Stimulated activated CD8-positive, alpha-beta memory T cell treated with anti-CD3 and anti-CD28 coated beads, Interleukin-7, amount 100 ng/mL, for 24 hours (primary cell): ENCODE measurements at regions not wholly inside any gene's neighbourhood (a gene's known extent, or its start where the extent isn't known, plus 50 kb on each side); places are given as distances from the start of the nearest gene placed in this dataset.

Source experiments
- DNase-seq: peaks from one replicate; pipeline ENCODE4 v3.0.0-alpha.2; 2020; ENCODE audit warnings: low read depth

DNA sequence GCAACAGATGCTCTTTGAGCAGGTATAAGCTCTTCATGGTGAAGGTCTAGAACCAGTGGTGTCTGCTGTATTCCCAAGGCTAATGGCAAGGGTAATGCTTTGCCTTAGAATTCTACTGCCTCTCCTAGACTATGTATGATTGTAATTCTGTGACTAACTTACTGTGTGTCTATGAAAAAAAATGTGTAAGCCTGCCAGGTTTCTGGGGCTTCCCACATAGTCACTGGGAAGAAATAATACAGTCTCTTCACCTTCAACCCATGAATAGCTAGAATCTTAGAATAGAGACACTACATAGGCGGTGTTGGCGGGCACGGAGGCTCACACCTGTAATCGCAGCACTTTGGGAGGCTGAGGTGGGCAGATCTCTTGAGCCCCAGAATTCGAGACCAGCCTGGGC, 84.1 kb downstream of the C11orf91 start:
- no peak for DNase-seq

DNA sequence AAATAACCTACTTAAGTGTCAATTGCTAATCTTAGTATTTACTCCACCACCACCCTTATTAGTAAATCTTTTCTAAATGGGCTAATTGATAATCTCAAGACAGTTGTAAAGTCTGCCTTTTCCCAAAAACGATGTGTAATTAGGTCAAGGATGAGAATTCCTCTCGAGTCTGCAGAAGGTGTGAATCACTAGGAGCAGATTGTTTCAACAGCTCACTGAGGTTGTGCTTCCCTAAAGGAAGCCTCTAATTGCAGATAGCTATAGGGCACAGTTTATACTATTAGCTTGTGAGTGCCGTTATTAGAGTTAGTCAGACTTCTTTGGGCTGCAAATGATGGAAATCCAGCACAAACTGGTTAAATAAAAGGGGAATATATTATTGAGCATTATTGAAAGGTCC, 84.9 kb downstream of the C11orf91 start:
- no peak for DNase-seq

DNA sequence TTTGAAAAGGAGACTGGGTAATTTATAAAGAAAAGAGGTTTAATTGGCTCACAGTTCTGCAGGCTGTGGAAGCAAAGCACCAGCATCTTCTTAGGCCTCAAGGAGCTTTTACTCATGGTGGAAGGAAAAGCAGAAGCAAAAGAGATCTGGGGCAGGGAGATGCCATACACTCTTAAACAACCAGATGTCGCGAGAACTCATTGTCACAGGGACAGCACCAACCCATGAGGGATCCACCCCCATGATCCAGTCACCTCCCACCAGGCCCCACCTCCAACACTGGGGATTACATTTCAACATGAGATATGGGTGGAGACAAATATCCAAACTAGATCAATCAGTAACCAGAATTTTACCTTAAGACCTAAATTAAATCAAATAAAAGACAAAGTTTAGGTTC, 87.2 kb downstream of the C11orf91 start:
- no peak for DNase-seq

DNA sequence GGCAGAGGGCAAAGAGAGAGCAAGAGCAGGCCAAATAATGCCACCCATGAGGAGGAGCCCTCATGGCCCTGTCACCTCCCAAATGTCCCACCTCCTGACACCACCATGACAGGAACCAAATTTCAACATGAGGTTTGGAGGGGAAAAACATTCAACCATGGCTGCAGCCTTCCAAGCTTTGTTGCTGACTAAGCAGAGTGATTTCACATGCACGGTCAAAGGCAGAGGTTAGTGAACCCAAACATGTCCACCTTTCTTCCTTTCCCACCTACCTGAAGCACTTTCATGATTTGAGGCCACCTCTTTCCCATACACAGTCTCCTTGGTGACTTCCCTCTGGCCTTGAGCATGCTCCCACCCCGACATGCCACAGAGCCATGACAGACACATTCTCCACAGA, 89.7 kb downstream of the C11orf91 start:
- no peak for DNase-seq

DNA sequence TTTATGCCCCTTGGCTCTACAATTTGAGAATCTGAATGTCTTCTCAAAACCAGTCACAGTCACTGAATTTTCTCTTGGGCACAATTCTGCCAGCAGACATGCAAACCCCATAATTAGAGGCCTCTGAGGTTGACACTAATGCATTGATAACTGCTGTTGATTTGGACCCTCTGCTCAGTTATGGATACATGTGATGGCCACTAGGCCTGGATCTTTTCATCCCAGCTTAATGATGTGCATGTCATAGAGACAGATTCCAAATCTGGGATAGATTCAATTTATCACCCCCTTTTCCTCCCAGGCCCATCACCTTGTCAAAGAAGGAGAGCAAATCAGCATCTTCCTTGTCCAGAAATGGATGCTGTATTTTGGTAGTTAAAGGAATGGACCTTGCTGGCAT, 92.2 kb downstream of the C11orf91 start:
- no peak for DNase-seq

DNA sequence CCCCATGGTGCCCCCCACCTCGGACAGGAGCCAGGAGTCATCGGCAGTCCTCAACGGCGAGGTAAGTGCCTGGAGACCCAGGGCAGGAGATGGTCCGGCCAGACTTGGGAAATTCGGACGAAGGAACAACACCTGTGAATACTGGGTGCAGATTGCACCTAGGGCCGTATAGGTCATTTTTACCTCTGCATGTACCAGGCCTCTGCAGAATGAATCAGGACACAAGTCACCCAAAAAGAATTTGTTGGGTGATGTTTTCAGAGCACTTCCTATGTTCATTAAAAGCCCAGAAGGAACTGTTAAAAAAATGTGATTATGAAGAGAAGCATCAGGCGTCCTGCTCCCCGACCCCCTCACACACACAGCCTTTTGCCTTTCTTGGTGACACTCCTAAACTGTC, 93.9 kb downstream of the C11orf91 start:
- no peak for DNase-seq

DNA sequence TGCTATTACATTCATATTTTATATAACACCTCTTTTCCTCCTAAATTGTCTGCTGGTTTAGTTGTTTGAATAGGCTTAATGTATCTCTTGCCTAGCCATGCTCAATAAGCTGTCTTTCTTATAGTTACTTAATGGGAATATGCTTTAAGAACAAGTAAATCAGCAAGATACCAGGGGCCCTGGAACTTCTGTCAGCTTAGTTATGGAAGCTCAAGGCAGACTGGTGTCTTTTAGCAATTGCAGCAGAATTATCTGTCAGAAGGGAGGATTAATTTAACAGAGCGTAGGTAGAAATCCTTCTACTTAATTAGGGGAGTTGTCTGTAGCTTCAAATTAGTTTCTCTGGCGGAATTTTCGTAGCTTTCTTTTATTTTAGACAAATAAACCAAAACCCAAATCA, 94.9 kb downstream of the C11orf91 start:
- DNase-seq, result no peak

DNA sequence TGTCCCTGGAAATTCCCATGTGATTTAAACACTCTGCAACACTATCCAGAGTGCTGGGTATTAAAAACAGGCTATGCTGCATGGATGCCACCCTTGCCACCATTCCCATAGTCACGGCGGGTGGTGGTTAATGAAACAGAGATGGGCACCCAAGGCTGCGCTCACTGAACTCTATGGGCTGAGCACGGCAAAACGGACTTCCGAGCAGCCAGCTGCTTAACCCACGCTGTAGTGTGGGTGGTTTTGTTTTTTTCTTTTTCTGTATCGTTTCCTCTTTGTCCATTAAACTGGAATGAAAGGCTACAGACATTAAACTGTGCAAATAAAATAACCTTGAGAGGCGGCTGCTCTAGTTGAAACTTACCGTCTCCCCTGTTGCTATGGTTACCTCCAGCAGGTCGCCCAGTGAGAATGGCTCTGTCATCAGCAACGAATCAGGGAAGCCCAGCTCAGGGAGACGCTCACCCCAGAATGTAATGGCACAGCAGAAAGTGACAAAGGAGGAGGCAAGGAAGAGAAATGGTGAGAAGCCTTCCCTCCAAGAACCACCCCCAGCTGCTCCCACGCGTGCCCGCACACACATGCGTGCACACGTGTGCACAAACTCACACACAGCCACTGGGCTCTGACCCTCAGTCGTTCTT, 102.1 kb downstream of the C11orf91 start:
- no peak for DNase-seq

DNA sequence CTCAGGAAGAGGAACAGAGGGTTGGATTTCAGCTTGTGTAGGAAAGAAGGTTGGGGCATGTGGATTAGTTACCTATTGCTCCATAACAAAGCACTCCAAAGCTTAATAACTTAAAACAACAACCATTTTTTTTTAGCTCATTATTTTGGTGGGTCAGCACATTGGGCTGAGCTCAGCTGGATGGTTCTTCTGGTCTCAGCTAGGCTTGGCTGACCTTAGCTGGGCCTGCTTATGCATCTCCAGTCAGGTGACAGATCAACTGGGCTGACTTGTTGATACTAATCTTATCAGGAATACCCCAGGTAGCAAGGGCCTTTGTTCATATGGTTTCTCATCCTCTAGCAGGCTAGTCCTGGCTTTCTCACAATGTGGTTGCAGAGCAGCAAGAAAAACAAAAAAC, 106.4 kb downstream of the C11orf91 start:
- no peak for DNase-seq

DNA sequence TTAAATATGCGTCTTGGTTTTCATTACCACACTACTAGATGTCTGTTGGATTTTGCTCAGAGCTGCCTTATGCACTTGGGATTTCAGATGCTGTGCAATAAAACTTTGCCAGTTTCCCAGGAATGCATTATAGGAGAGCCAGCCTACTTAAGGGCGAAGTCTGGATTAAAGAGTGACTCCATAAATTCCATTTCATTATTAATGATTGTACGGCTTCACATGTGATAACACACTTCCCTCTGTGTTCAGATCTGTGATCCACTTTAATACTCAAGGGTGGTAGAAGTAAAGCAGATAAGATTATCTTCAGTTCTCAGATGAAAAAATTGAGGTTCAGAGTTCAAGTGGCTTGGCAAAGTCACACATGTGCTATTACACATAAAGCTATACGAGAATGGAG, 110.2 kb downstream of the C11orf91 start:
- DNase-seq, result no peak

DNA sequence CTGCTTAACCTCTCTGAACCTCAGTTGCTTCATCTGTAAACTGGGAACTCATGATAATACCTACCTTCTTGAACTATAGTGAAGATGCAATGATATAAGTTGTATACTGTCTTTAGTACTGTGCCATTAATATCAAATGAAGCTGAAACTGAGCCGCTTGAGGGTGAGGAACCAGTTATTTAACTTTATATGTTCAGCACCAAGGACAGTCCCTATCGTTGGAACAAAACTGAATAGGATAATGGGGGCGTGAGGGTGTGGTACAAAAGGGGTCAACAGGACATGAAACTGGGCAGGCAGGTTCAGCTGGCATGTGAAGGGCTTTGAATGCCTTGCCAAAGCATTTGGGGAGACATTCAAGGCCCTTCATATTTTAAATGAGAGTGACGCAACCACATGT, 112.6 kb downstream of the C11orf91 start:
- no peak for DNase-seq

DNA sequence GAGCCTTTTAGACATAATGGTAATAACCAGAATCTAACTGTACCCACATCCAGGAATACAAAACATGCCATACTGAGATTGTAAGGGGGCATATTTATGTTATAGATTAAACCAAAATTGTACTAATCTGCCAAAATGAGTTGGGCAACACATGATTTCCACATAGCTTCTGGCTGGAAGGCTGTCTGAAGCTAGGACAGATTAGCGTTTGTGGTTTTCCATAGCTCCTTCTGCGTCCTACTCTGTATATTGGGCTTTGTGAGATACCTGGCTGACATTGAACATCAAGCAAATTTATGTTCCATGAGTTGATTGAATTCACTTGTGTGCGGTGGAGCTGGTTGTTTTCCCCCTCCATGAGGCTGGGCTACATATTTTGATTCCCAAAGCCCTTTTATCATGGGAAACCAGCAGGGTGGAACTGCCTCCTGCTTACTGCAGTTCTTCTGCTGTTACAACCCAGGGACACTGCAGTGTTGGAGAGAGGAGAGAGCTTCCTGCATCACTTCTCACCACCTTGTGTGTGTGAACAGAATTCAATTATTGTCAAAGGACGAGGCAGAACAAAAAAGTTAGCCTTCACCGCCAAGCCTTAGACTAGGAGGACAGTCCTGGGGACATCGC, 114.9 kb downstream of the C11orf91 start:
- DNase-seq, result no peak

DNA sequence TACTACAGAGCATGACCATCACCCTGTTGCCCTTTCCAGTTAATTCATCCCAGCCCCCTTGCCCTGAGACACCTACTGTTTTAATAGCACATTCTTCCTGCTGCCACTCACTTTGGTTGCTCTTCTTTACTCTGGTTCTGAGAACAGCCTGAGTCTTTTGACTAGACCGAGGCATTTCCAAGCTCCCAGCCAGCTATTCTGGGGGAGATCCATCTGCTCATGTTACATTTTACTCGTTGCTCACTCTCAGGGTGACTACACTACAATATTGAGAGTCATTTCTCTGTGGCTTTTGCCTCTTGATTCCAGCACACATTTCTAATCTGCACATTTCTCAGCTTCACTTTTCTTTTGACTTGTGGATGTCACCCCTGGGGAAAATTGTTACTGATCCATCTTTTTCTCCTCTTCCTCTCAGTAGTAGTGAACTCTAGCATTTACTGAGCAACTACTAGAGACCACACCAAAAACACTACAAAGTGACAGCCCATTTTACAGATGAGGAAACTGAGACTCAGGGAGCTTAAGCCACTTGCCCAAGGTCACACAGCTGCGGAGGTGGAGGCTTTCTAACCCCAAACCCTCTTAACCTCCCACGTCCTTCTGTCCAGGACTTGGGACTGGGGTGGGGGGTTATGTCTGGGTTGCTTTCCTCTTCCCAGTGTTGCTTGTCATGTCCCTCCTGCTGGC, 117.8 kb downstream of the C11orf91 start:
- DNase-seq, result no peak

DNA sequence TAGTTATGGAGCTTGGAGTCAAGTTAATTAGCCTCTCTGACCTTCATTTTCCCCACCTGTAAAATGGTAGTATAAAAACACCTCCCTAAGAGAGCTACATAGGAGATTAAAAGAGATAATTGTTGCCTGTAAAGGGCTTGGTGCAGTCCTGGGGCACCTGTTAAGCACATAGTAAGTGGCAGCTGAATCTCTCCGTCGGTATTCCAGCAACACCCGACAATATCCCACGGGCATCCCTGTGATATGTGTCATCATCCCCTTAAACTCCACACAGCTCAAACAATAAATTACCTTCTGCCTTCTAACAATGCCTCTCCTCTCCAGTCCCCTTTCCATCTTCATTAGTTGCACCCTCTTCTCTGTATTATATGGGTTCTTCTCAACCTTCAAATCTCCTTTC, 121.5 kb downstream of the C11orf91 start:
- no peak for DNase-seq

DNA sequence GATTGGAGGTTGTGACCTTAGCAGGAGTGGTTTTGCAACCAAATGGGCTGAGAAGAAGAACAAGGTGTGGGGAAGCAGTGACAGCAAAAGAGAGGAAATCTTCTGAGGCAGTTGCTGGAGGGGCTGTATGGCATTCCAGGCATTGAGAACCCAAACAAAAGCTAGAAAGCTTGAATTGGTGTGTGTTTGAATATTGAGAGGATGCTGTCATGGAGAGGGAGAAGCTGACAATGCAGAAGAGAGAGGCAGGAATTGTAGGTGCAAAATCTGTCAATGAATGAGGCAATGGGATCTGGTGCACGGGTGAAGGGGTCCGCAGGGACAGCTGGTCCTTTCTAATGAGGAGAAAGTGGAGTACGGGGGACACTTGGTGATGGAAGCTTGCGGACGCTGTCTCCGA, 123.4 kb downstream of the C11orf91 start:
- DNase-seq, result no peak

DNA sequence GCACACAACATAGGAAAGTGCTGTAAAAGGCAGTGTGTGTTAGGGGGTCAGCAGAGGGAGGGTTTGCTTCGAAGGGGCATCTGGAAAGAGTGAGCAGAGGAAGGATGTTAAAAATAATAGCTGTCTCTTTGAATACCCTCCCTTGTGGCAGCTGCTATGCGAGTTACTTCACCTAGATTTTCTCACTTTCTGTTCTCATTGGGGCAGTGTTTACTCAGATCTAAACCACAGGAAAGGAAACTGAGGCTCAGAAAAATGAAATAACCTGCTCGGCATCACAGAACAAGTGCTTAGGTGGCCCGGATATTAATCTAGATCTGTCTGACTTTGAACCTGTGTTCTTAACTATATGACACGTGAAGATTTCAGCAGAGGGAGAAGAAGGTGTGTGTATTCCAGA, 125.3 kb downstream of the C11orf91 start:
- no peak for DNase-seq

DNA sequence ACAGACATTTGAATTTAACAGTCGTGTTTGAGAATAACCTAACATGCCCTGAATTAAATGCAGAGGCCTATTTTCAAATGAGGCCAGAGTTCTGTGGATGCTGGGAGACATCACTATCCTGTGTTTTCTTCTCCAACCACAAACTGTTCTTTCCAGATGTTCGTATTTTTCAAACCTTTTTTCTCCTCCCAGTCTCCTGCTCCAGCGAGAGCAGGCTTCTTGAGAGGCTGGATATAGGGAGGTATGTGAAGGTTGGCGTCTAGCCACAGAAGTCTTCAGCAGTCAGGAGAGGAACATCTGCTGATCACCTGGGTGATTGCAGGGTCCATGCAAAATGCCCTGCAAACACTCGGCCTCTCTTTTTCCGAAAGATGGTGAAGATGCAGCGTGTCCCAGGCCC, 126.3 kb downstream of the C11orf91 start:
- DNase-seq, result no peak

DNA sequence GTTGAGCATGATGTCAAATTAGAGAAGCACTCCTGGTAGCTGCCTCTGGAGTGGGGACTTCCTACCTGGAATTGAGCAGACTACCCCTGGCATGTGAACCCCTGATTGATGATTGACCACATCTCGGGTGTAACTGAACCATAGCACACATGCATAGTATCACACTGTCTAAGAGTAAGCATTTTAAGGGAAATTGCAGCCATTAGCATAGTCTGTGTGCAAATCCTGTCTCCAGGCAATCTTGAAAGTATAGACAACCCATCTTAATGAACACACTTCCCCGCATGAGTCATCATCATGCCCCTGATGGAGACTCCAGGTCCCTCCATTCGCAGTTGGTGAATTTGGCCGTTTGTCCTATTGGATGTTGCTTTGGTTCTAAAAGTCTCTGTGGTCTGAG, 131.3 kb downstream of the C11orf91 start:
- no peak for DNase-seq

DNA sequence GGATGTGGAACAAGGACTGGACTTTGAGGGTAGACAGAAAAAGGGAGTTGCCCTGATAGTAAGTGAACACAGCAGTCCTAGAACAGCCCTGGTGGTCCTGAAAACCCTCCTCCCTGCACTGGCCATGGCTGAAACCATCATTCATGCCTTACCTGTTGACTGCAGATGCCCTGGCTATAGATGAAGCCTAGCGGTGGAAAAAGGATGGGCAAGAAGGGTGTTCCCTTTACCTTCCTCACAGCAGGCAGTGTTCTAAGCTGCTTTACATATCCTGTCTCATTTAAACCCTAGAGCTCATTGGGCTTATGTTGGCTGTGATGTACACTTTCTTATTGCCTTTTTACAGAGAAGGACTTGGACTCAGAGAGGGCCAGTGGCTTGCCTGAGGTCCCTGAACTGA, 133.6 kb downstream of the C11orf91 start:
- DNase-seq, result no peak

DNA sequence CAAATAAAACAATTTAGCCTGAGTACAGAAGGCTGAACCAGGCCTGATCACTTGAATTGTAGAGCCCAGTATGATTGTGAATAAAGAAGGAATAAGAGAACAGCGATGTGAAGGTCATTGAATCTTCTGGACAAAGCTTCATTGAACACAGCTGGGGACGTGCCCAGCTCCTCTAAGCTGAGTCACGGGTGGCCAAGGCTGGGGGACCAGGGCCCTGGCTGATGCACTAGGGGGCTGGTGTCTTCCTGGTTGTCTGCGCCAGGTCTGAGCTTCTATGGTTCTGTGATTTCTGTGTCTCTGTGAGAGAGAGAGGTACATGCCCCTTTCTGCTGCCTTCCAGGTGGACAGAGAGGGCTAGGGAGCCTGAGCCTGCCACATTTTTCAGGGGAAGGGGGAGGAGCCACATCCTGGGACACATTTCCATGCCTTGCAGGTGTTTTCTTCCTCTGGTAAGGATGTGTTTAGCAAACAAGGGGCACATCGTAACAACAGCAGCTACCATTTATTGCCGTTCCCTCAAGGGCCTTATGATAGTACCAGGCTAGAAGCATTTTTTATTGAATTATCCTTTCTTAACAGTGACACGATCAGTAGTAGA, 135.7 kb downstream of the C11orf91 start:
- DNase-seq, result no peak

DNA sequence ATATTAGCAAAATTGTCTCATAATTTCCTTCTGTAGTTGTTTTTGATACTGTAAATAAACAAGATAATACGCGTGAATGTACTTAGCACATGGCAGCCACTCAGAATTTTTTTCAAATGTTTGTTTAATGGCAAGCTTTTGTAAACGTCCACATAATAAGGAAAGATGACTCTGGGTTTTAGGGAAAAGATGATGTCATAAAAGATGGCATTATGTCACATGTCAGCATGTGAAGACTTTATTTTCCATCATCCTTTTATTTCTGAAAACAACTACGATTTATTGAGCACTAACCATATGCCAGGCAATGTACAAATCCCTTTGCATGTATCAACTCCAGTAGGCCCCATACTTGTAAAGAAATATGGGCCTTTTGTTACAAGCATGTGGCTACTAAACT, 139.9 kb downstream of the C11orf91 start:
- no peak for DNase-seq

DNA sequence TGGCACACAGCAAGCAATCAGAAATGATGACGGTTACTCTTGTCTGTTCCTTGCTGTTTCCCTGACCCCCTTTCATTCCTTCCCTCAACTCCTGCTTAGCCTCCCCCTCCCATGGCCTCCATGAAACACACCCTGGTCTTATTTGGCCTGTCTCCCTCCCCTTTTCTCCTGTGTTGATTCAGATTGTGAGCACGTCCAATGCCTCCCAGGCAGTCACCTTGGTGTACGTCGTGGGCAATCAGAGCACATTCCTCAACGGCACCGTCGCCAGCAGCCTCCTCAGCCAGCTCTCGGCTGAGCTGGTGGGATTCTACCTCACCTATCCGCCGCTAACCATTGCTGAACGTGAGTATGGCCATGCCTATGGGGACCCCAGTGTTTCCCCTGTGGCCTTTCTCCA, 141.1 kb downstream of the C11orf91 start:
- no peak for DNase-seq

DNA sequence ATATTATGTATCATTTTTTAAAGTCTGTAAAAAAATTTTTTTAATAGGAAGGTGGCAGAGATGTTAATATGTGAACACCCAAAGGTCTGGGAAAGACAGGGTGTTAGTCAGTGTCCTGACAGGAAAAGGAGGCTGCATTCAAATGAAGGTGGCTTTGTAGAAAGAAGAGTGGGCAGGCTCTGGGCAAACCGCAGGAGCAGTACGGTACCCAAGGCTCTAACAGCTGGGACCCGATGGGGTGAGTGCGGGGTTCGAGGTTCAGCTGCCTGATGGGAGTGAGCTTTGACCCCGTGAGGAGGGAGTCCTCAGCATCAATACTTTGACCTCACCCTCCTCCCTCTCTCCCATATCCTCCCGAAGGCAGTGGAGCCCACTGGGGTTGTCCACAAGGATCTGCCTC, 142.5 kb downstream of the C11orf91 start:
- DNase-seq, result no peak
